H9 (cell line): ENCODE measurements at regions not wholly inside any gene's neighbourhood (a gene's known extent, or its start where the extent isn't known, plus 50 kb on each side); places are given as distances from the start of the nearest gene placed in this dataset.

ENCODE experiments used
- DNase-seq: peaks from one replicate; pipeline ENCODE4 v3.0.0-alpha.2; 2017
- H2AFZ ChIP-seq: one replicate; pipeline ENCODE4 v1.6.1; 2013; ENCODE audit warnings: mild to moderate bottlenecking, low read length, control low read depth, moderate library complexity
- H2AK5ac ChIP-seq: 2 replicates; pipeline ENCODE4 v1.6.1; 2013; ENCODE audit warnings: low read length, control low read depth, mixed read lengths; ENCODE audit not compliant: insufficient read length
- H2BK120ac ChIP-seq: one replicate; pipeline ENCODE4 v1.6.1; 2013; ENCODE audit warnings: low read depth, mild to moderate bottlenecking, low read length, control low read depth, inconsistent platforms; ENCODE audit not compliant: poor library complexity, severe bottlenecking
- H2BK12ac ChIP-seq: 2 replicates; pipeline ENCODE4 v1.6.1; 2013; ENCODE audit warnings: low read length, control low read depth, mixed read lengths, low read depth; ENCODE audit not compliant: insufficient read length
- H2BK15ac ChIP-seq: 2 replicates; pipeline ENCODE4 v1.6.1; 2013; ENCODE audit warnings: low read depth, low read length, control low read depth
- H2BK20ac ChIP-seq: one replicate; pipeline ENCODE4 v1.6.1; 2013; ENCODE audit warnings: low read depth, mild to moderate bottlenecking, low read length, control low read depth, inconsistent platforms; ENCODE audit not compliant: poor library complexity, severe bottlenecking
- H2BK5ac ChIP-seq: 2 replicates; pipeline ENCODE4 v1.6.1; 2013; ENCODE audit warnings: low read length, control low read depth, mixed read lengths; ENCODE audit not compliant: insufficient read length
- H3K14ac ChIP-seq: 2 replicates; pipeline ENCODE4 v1.6.1; 2013; ENCODE audit warnings: low read length, control low read depth; ENCODE audit not compliant: insufficient read depth
- H3K18ac ChIP-seq: 2 replicates; pipeline ENCODE4 v1.6.1; 2013; ENCODE audit warnings: low read depth, mild to moderate bottlenecking, mixed read lengths, low read length, control low read depth; ENCODE audit not compliant: insufficient read length
- H3K23ac ChIP-seq: 2 replicates; pipeline ENCODE4 v1.6.1; 2013; ENCODE audit warnings: low read length, control low read depth, mixed read lengths, low read depth; ENCODE audit not compliant: insufficient read length
- H3K23me2 ChIP-seq: 2 replicates; pipeline ENCODE4 v1.6.1; 2013; ENCODE audit warnings: low read depth, mild to moderate bottlenecking, mixed read lengths, low read length, control low read depth; ENCODE audit not compliant: insufficient read length, poor library complexity, severe bottlenecking
- H3K27ac ChIP-seq: 2 replicates; pipeline ENCODE4 v1.5.1; 2013; ENCODE audit warnings: low read length, control low read depth, mixed read lengths, low read depth; ENCODE audit not compliant: insufficient read length
- H3K27me3 ChIP-seq: 2 replicates; pipeline ENCODE4 v1.6.1; 2013; ENCODE audit warnings: low read length, control low read depth, inconsistent platforms; ENCODE audit not compliant: insufficient read depth
- H3K4ac ChIP-seq: 2 replicates; pipeline ENCODE4 v1.6.1; 2013; ENCODE audit warnings: low read depth, mild to moderate bottlenecking, control low read depth, inconsistent platforms, low read length, moderate library complexity
- H3K4me1 ChIP-seq: 2 replicates; pipeline ENCODE4 v1.6.1; 2013; ENCODE audit warnings: low read length, control low read depth, inconsistent platforms; ENCODE audit not compliant: insufficient read depth
- H3K4me2 ChIP-seq: 2 replicates; pipeline ENCODE4 v1.6.1; 2013; ENCODE audit warnings: low read length, control low read depth, mixed read lengths; ENCODE audit not compliant: insufficient read length, insufficient read depth
- H3K56ac ChIP-seq: 2 replicates; pipeline ENCODE4 v1.6.1; 2013; ENCODE audit warnings: low read depth, mild to moderate bottlenecking, mixed read lengths, low read length, control low read depth; ENCODE audit not compliant: insufficient read length
- H3K79me1 ChIP-seq: 2 replicates; pipeline ENCODE4 v1.6.1; 2013; ENCODE audit warnings: low read depth, mild to moderate bottlenecking, moderate library complexity, low read length, control low read depth, inconsistent platforms; ENCODE audit not compliant: insufficient read depth, poor library complexity, severe bottlenecking
- H3K79me2 ChIP-seq: 2 replicates; pipeline ENCODE4 v1.6.1; 2013; ENCODE audit warnings: low read length, control low read depth, inconsistent platforms; ENCODE audit not compliant: insufficient read depth
- H3K9ac ChIP-seq: 2 replicates; pipeline ENCODE4 v1.6.1; 2013; ENCODE audit warnings: low read length, control low read depth, mixed read lengths; ENCODE audit not compliant: insufficient read length; ENCODE audit errors: extremely low read depth
- H3K9me3 ChIP-seq: one replicate; pipeline ENCODE4 v1.6.1; 2013; ENCODE audit warnings: low read depth, low read length, inconsistent platforms; ENCODE audit not compliant: control insufficient read depth
- H3T11ph ChIP-seq: one replicate; pipeline ENCODE4 v1.6.1; 2013; ENCODE audit warnings: mild to moderate bottlenecking, low read length, control low read depth, inconsistent platforms
- H4K20me1 ChIP-seq: one replicate; pipeline ENCODE4 v1.6.1; 2013; ENCODE audit not compliant: control insufficient read depth, insufficient read length, insufficient read depth
- H4K5ac ChIP-seq: 2 replicates; pipeline ENCODE4 v1.6.1; 2013; ENCODE audit warnings: low read depth, mild to moderate bottlenecking, mixed read lengths, low read length, control low read depth; ENCODE audit not compliant: insufficient read length
- H4K8ac ChIP-seq: replicated peaks from 2 replicates; pipeline ENCODE4 v1.6.1; 2013; ENCODE audit warnings: low read length, control low read depth, mixed read lengths, low read depth; ENCODE audit not compliant: insufficient read length
- H4K91ac ChIP-seq: 2 replicates; pipeline ENCODE4 v1.6.1; 2013; ENCODE audit warnings: low read depth, mild to moderate bottlenecking, moderate library complexity, mixed read lengths, low read length, control low read depth; ENCODE audit not compliant: insufficient read length
- H3K27ac Mint-ChIP-seq, 3 experiments: 2 replicates in 2 of 3; 3 replicates in 1 of 3; pipeline ENCODE4 v1.8.0; 2020 to 2021; ENCODE audit warnings: mixed read lengths in 3 of 3, mild to moderate bottlenecking in 1 of 3, moderate library complexity in 1 of 3
- H3K27me3 Mint-ChIP-seq: 2 replicates; pipeline ENCODE4 v1.8.0; 2021; ENCODE audit warnings: low read depth, mild to moderate bottlenecking, moderate library complexity, mixed read lengths
- H3K36me3 Mint-ChIP-seq, 3 experiments: 2 replicates in 2 of 3; 3 replicates in 1 of 3; pipeline ENCODE4 v1.8.0; 2020 to 2021; ENCODE audit warnings: low read depth in 3 of 3, mixed read lengths in 3 of 3; ENCODE audit not compliant: insufficient read depth in 1 of 3
- H3K4me1 Mint-ChIP-seq, 2 experiments: 2 replicates each; pipeline ENCODE4 v1.8.0; 2020; ENCODE audit warnings: mixed read lengths in 2 of 2
- H3K4me3 Mint-ChIP-seq, 2 experiments: 2 replicates in 1 of 2; 3 replicates in 1 of 2; pipeline ENCODE4 v1.8.0; 2020 to 2021; ENCODE audit warnings: mild to moderate bottlenecking in 2 of 2, mixed read lengths in 2 of 2, moderate library complexity in 1 of 2
- H3K9me3 Mint-ChIP-seq, 2 experiments: 2 replicates in 1 of 2; 3 replicates in 1 of 2; pipeline ENCODE4 v1.8.0; 2020; ENCODE audit warnings: mild to moderate bottlenecking in 2 of 2, mixed read lengths in 2 of 2, moderate library complexity in 1 of 2
- CTCF ChIP-seq: fragments of 200-600 bp; sonication (generic); conservative IDR thresholded peaks from 3 replicates; pipeline ENCODE4 v1.8.0; 2021; ENCODE audit warnings: antibody characterized with exemption, mild to moderate bottlenecking

DNA sequence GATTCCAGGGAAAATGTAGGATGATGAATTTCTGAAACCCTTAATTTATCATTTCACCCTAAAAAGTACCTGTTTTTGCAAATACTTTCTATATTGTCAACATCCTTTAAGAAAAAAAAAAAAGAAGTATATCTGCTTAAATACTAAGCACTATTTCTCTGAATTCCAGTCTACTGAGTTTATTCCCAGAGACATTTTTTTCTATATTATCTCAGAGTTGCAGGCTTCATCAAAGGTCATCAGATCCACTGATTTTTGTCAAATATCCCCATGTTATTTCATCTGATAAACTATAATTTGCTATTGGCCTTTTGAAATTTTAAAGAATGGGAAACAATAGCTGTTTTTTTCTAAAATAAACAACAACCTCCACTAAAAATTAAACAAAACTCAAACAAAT, 357.6 kb upstream of the ID4 start:
- H3K9ac ChIP-seq = no peak overlapping the region
- no peak overlapping the region for H3T11ph ChIP-seq
- Mint-ChIP-seq H3K27me3 (peaks cover 2% of the 10 kb centered on the region; the same call in 1 of the 2 replicates), H3K4me1 (peaks cover 0 to 3% of the 10 kb centered on the region in 2 experiments; a peak in 1 of 4 replicates), H3K36me3 (peaks cover 12 to 28% (median 14%) of the 10 kb centered on the region in 3 experiments; a peak in 6 of 7 replicates), H3K27ac (no peak overlapping the region), H3K4me3 (no peak overlapping the region), H3K9me3 (peaks cover 18 to 28% of the 10 kb centered on the region in 2 experiments)
- no peaks in the 10 kb centered on the region for H3K79me2 ChIP-seq
- DNase-seq = no peak
- TF ChIP-seq CTCF = no peak
- no peak overlapping the region for H2AK5ac ChIP-seq
- H3K27me3 ChIP-seq = no peaks in the 10 kb centered on the region
- no peak overlapping the region for H3K23ac ChIP-seq
- no peaks in the 10 kb centered on the region for H3K9me3 ChIP-seq
- H4K8ac ChIP-seq = no peak overlapping the region
- H2BK12ac ChIP-seq = no peak overlapping the region
- no peaks in the 10 kb centered on the region for H3K79me1 ChIP-seq
- no peak overlapping the region for H4K5ac ChIP-seq
- H2BK120ac ChIP-seq = no peak overlapping the region
- no peak overlapping the region for H4K91ac ChIP-seq
- H3K4ac ChIP-seq = no peak overlapping the region
- H3K4me2 ChIP-seq = no peak overlapping the region
- H4K20me1 ChIP-seq = no peaks in the 10 kb centered on the region
- no peak overlapping the region for H3K18ac ChIP-seq
- H3K4me1 ChIP-seq = no peaks in the 10 kb centered on the region
- H3K14ac ChIP-seq = no peak overlapping the region
- H2BK20ac ChIP-seq = no peak overlapping the region
- H2BK15ac ChIP-seq = no peak overlapping the region
- no peak overlapping the region for H2AFZ ChIP-seq
- no peak overlapping the region for H3K27ac ChIP-seq
- H3K23me2 ChIP-seq = no peaks in the 10 kb centered on the region
- no peak overlapping the region for H2BK5ac ChIP-seq
- no peak overlapping the region for H3K56ac ChIP-seq
